ENCODE measurements at regions not wholly inside any gene's neighbourhood (a gene's known extent, or its start where the extent isn't known, plus 50 kb on each side); places are given as distances from the start of the nearest gene placed in this dataset.

DNA sequence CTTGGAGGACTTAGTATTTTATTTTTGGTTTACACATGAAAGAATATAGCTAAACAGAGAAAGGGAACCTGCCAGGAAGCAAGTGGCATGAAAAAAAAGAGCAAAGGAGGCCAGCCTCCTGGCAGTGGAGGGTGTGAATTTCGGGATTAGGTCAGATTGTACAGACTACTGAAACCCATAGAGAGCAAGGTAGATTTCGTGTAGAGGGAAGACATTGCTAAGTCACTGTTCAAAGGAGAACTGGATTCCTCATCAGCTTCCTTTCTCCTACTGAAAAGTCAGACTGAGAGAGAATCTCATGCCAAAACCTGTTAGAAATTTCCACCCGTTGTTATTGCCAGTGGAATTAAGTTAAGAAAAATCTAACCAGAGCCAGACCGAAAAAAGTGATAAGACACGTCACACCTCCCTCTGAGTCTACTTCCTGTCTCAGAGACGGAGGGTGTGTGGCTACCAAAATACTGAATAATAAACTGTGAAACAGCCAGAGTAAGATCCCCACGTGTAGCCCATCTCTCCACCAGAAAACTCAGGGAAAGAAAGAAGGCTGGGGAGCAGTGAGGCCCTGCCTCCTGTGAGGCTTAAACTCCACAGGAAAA lies 118.8 kb downstream of the SKIDA1 start:
- Histone ChIP-seq H3K9ac (ENCODE audit: low read depth, low read length) (no peak overlapping the region), H2AFZ (ENCODE audit: low read depth, low read length) (0 out of 2 replicates have a peak overlapping the region, but pooled peaks have one; percentile 29), H3K4me2 (ENCODE audit: insufficient read depth, low read length) (no peak overlapping the region), H3K27me3 (ENCODE audit: insufficient read depth, low read length, poor library complexity) (no peaks in the 10 kb centered on the region), H3K36me3 (ENCODE audit: insufficient read depth, low read length) (no peaks in the 10 kb centered on the region), H3K4me1 (ENCODE audit: insufficient read depth, low read length) (peaks cover 8% of the 10 kb centered on the region; the same call in 1 of the 2 replicates), H3K79me2 (ENCODE audit: insufficient read depth, low read length) (no peaks in the 10 kb centered on the region), H4K20me1 (ENCODE audit: insufficient read depth, low read length) (no peaks in the 10 kb centered on the region), H3K9me3 (ENCODE audit: insufficient read depth, low read length, severe bottlenecking) (no peaks in the 10 kb centered on the region), H3K4me3 (ENCODE audit: low read depth in 1 of 2, low read length in 2 of 2) (no peak overlapping the region), H3K27ac (ENCODE audit: low read length) (no peak overlapping the region)
- TF ChIP-seq EZH2 (IDR thresholded peaks at IDR 0.05; ENCODE audit: borderline replicate concordance, low read depth, low read length, severe bottlenecking) = no peak
- no peak for TF ChIP-seq CTCF (IDR thresholded peaks at IDR 0.05; ENCODE audit: borderline replicate concordance, extremely low read depth, low read length, poor library complexity, severe bottlenecking)
- no peak for DNase-seq
- ATAC-seq (ENCODE audit: insufficient read depth, low read depth) = peak; percentile 64

DNA sequence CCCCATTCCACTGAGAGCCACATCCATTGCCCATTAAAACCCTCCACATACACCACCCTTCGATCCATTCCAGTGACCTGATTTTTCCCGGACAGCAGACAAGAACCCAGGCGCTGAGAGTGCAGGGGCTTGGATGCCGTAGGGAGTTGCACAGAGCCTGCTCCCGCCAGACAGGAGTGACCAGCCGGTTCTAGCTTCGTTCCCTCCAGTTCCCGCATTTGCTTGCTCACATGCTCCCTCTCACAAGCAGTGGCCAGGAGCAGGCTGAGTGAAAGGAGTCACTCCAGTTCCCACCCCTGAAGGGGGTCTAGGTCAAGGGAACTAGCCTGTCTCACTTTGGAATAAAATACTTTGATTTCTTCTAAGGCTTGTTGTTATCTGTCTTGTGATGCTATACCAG lies 119.5 kb downstream of the SKIDA1 start:
- H3K36me3 ChIP-seq (ENCODE audit: insufficient read depth, low read length) = no peaks in the 10 kb centered on the region
- DNase-seq (no peak), ATAC-seq (ENCODE audit: insufficient read depth, low read depth) (no peak)
- H2AFZ ChIP-seq (ENCODE audit: low read depth, low read length) = no peak overlapping the region
- H3K9me3 ChIP-seq (ENCODE audit: insufficient read depth, low read length, severe bottlenecking) = no peaks in the 10 kb centered on the region
- no peaks in the 10 kb centered on the region for H3K79me2 ChIP-seq (ENCODE audit: insufficient read depth, low read length)
- peaks cover 8% of the 10 kb centered on the region; the same call in 1 of the 2 replicates for H3K4me1 ChIP-seq (ENCODE audit: insufficient read depth, low read length)
- H4K20me1 ChIP-seq (ENCODE audit: insufficient read depth, low read length) = no peaks in the 10 kb centered on the region
- no peaks in the 10 kb centered on the region for H3K27me3 ChIP-seq (ENCODE audit: insufficient read depth, low read length, poor library complexity)
- no peak overlapping the region for H3K27ac ChIP-seq (ENCODE audit: low read length)
- TF ChIP-seq EZH2 (IDR thresholded peaks at IDR 0.05; ENCODE audit: borderline replicate concordance, low read depth, low read length, severe bottlenecking) (no peak), CTCF (IDR thresholded peaks at IDR 0.05; ENCODE audit: borderline replicate concordance, extremely low read depth, low read length, poor library complexity, severe bottlenecking) (no peak)
- H3K4me3 ChIP-seq (ENCODE audit: low read depth in 1 of 2, low read length in 2 of 2) = no peak overlapping the region
- no peak overlapping the region for H3K9ac ChIP-seq (ENCODE audit: low read depth, low read length)
- no peak overlapping the region for H3K4me2 ChIP-seq (ENCODE audit: insufficient read depth, low read length)

DNA sequence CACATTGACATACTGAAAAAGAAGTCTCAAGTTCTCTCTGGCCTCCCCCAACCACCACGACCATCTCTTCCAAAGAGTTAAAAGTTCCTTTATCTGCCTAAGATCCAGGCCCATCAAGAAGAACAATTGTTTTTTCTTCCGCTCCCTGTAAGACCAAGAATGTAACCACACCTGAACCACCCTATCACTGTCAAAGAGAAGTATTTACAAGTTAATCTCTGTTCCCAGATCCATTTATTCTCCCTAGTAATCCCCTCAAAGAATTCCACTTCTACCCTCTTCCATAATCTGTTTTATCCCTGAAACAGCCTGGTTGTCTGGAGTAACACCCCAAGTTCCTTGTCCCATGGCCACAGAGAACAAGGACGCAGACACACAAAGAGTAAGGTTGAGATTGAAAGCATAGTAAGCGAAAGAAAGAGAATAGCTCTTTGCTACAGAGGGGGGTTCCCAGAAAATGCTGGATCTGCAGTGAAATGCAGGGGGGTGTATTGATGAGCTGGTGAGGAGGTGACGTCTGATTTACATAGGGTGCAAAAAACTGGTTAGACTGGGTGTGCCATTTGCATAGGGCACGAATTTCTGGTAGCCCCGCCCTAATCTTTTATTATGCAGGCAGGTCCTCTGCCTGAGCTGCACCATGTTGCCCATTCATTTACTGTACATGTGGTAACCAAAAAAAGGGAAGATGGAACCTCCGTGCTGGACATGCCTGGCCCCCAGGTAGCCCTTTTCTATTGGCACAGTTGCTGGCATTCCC lies 122.0 kb downstream of the SKIDA1 start:
- DNase-seq (no peak), ATAC-seq (ENCODE audit: insufficient read depth, low read depth) (no peak)
- Histone ChIP-seq H3K27ac (ENCODE audit: low read length) (no peak overlapping the region), H3K4me3 (ENCODE audit: low read depth in 1 of 2, low read length in 2 of 2) (no peak overlapping the region), H2AFZ (ENCODE audit: low read depth, low read length) (no peak overlapping the region), H3K4me1 (ENCODE audit: insufficient read depth, low read length) (peaks cover 8% of the 10 kb centered on the region; the same call in 1 of the 2 replicates), H3K27me3 (ENCODE audit: insufficient read depth, low read length, poor library complexity) (no peaks in the 10 kb centered on the region), H3K4me2 (ENCODE audit: insufficient read depth, low read length) (no peak overlapping the region), H3K9ac (ENCODE audit: low read depth, low read length) (no peak overlapping the region), H4K20me1 (ENCODE audit: insufficient read depth, low read length) (no peaks in the 10 kb centered on the region), H3K36me3 (ENCODE audit: insufficient read depth, low read length) (no peaks in the 10 kb centered on the region), H3K9me3 (ENCODE audit: insufficient read depth, low read length, severe bottlenecking) (no peaks in the 10 kb centered on the region), H3K79me2 (ENCODE audit: insufficient read depth, low read length) (no peaks in the 10 kb centered on the region)
- TF ChIP-seq CTCF (IDR thresholded peaks at IDR 0.05; ENCODE audit: borderline replicate concordance, extremely low read depth, low read length, poor library complexity, severe bottlenecking) = no peak
- TF ChIP-seq EZH2 (IDR thresholded peaks at IDR 0.05; ENCODE audit: borderline replicate concordance, low read depth, low read length, severe bottlenecking) = no peak

Measured in DND-41 (cell line).